ENCODE measurements at regions not wholly inside any gene's neighbourhood (a gene's known extent, or its start where the extent isn't known, plus 50 kb on each side); places are given as distances from the start of the nearest gene placed in this dataset.
A peak's percentile ranks its signal among the peaks of the same experiment; 100 is the strongest.
"Not testable (repeated sequence)": the region's sequence is repeated elsewhere in the genome, so short reads cannot be mapped to it uniquely, and the experiment has no call there.

DNA sequence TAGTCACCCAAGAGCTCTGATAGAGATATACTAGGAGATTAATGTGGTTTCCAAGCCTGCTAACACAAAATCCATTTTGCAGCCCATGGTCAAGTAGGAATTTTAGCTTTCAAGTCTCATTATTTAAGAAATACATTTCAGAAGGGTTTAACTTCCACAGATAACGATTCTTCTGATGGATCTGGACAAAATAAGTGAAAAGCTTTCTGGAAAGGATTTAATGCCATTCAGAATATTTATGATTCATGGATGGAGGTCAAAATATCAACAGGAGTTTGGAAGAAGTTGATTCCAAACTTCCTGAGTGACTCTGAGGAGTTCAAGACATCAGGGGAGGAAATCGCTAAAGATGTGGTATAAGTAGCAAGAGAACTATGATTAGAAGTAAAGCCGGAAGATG, 214.6 kb downstream of the ATXN7L3B start:
- TF ChIP-seq, protein P1, sequence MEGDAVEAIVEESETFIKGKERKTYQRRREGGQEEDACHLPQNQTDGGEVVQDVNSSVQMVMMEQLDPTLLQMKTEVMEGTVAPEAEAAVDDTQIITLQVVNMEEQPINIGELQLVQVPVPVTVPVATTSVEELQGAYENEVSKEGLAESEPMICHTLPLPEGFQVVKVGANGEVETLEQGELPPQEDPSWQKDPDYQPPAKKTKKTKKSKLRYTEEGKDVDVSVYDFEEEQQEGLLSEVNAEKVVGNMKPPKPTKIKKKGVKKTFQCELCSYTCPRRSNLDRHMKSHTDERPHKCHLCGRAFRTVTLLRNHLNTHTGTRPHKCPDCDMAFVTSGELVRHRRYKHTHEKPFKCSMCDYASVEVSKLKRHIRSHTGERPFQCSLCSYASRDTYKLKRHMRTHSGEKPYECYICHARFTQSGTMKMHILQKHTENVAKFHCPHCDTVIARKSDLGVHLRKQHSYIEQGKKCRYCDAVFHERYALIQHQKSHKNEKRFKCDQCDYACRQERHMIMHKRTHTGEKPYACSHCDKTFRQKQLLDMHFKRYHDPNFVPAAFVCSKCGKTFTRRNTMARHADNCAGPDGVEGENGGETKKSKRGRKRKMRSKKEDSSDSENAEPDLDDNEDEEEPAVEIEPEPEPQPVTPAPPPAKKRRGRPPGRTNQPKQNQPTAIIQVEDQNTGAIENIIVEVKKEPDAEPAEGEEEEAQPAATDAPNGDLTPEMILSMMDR (IDR thresholded peaks at IDR 0.05; ENCODE audit: insufficient read depth, low read length, severe bottlenecking): no peak
- no peaks in the 10 kb centered on the region for H3K27me3 ChIP-seq (ENCODE audit: control insufficient read depth, insufficient read depth, low read length)
- H3K36me3 ChIP-seq (ENCODE audit: control insufficient read depth, insufficient read depth, low read length): no peaks in the 10 kb centered on the region
- no peak overlapping the region for H3K4me3 ChIP-seq (ENCODE audit: low read depth, low read length)
- DNase-seq (ENCODE audit: low read depth): no peak
- FAIRE-seq: no peak

DNA sequence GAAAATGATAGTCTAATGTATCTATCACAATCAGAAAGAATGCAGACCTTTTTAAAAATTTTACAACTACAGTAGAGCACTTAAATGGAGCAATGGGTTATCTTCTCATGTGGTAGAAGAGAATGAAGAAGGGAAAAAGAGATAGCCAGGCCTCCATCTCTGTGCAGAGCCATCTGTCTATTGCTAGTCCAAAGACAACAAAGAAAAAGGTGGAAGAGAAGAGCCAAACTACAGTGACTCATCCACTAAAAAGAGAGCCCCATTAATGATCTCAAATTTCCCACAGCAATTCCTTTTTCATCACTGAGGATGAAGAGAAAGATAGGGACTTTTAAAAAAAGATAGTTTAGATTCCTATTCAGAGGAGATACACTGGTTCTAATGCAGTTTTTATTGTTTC, 232.9 kb downstream of the ATXN7L3B start:
- FAIRE-seq (no peak), DNase-seq (ENCODE audit: low read depth) (no peak)
- TF ChIP-seq, protein P1 (IDR thresholded peaks at IDR 0.05; ENCODE audit: insufficient read depth, low read length, severe bottlenecking): no peak
- no peaks in the 10 kb centered on the region for H3K27me3 ChIP-seq (ENCODE audit: control insufficient read depth, insufficient read depth, low read length)
- H3K36me3 ChIP-seq (ENCODE audit: control insufficient read depth, insufficient read depth, low read length): no peaks in the 10 kb centered on the region
- H3K4me3 ChIP-seq (ENCODE audit: low read depth, low read length): no peak overlapping the region

DNA sequence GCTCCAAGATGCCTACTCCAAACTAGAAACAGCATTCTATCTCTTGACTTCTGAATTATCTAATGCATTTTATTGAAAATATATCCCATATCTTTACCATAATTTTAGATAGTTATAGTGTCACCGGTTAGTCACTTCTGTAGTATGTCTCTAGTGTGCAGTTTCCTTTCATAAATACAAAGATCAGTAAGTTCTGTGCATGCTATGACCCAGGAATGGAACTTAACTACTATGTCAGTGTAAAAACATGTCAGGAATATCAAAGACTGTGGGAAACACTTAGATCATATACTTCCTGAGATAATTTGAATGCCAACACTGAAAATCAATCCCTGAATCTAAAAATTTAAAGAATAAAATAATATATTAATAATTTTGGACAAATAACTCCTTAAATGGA, 237.6 kb downstream of the ATXN7L3B start:
- TF ChIP-seq, protein P1 (IDR thresholded peaks at IDR 0.05; ENCODE audit: insufficient read depth, low read length, severe bottlenecking): no peak
- FAIRE-seq: no peak
- H3K27me3 ChIP-seq (ENCODE audit: control insufficient read depth, insufficient read depth, low read length): no peaks in the 10 kb centered on the region
- H3K4me3 ChIP-seq (ENCODE audit: low read depth, low read length): no peak overlapping the region
- DNase-seq (ENCODE audit: low read depth): no peak
- H3K36me3 ChIP-seq (ENCODE audit: control insufficient read depth, insufficient read depth, low read length): no peaks in the 10 kb centered on the region

DNA sequence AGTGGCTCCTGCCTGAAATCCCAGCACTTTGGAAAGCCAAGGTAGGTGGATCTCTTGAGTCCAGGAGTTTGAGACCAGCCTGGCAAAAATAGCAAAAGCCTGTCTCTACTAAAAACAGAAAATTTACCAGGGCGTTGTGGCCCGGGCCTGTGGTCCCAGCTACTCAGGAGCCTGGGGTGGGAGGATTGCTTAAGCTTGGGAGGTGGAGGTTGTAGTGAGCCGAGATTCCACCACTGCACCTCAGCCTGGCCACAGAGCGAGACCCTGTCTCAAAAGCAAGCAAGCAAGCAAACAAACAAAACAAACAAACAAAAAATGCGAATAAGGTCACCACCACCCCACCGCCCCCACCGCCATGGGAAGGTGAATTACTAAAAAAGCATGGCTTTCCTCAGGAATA, 238.7 kb downstream of the ATXN7L3B start:
- DNase-seq (ENCODE audit: low read depth) (no peak), FAIRE-seq (no peak)
- Histone ChIP-seq H3K4me3 (ENCODE audit: low read depth, low read length) (no peak overlapping the region), H3K36me3 (ENCODE audit: control insufficient read depth, insufficient read depth, low read length) (no peaks in the 10 kb centered on the region), H3K27me3 (ENCODE audit: control insufficient read depth, insufficient read depth, low read length) (no peaks in the 10 kb centered on the region)
- TF ChIP-seq, protein P1 (IDR thresholded peaks at IDR 0.05; ENCODE audit: insufficient read depth, low read length, severe bottlenecking): no peak

DNA sequence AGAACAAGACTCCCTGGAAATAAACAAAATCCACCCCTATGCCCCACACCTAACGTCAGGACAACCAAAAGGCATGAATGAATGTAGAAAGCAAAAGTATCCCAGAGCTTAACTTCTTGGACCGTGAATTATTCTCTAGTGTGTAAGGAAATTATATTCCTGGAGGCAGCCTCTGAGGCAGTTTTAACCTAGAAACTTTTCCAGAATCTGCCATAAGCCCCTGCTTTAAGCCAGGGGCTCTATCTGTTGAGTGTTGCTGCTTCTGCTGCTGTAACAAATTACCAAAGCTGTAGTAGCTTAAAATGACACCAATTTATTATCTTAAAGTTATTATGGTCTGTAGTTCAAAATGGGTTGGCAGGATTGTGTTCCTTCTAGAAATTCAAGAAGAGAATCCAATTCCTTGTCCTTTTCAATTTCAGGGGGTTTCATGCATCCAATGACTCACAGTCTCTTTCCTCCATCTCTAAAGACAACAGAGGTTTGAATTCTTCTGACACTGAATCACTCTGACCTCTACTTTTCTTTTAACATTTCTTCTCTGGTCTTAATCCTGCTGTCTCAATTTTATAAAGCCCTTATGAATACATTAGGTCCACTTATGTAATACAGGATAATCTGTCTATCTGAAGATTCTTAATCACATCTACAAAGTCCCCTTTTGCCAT, 242.7 kb downstream of the ATXN7L3B start:
- Histone ChIP-seq H3K4me3 (ENCODE audit: low read depth, low read length) (no peak overlapping the region), H3K36me3 (ENCODE audit: control insufficient read depth, insufficient read depth, low read length) (no peaks in the 10 kb centered on the region), H3K27me3 (ENCODE audit: control insufficient read depth, insufficient read depth, low read length) (no peaks in the 10 kb centered on the region)
- TF ChIP-seq, protein P1 (IDR thresholded peaks at IDR 0.05; ENCODE audit: insufficient read depth, low read length, severe bottlenecking): no peak
- peak; percentile 34 for DNase-seq (ENCODE audit: low read depth)
- FAIRE-seq: no peak

DNA sequence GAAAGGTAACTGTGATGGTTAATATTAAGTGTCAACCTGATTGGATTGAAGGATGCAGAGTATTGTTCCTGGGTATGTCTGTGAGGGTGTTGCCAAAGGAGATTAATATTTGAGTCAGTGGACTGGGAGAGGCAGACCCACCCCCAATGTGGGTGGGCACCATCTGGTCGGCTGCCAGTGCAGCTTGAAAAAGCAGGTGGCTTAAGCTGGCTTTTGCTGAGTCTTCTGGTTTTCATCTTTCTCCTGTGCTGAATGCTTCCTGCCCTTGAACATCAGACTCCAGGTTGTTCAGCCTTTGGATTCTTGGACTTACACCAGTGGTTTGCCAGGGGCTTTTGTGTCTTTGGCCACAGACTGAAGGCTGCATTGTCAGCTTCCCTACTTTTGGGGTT, 243.2 kb downstream of the ATXN7L3B start:
- H3K27me3 ChIP-seq (ENCODE audit: control insufficient read depth, insufficient read depth, low read length); FAIRE-seq; DNase-seq (ENCODE audit: low read depth); H3K36me3 ChIP-seq (ENCODE audit: control insufficient read depth, insufficient read depth, low read length); H3K4me3 ChIP-seq (ENCODE audit: low read depth, low read length): not testable (repeated sequence)

Data from bronchial epithelial cell (primary cell).